Ovary (tissue), 3 donors: ENCODE measurements at regions not wholly inside any gene's neighbourhood (a gene's known extent, or its start where the extent isn't known, plus 50 kb on each side); places are given as distances from the start of the nearest gene placed in this dataset.

Experiments
- POLR2A ChIP-seq: fragments of 450-650 bp; IDR thresholded peaks from one replicate; pipeline ENCODE4 v1.6.1; 2017; ENCODE audit warnings: antibody characterized with exemption, mild to moderate bottlenecking, moderate library complexity
- TF ChIP-seq, protein P1 (sequence below), 3 donors: fragments of 450-650 bp in 2 of 3; fragments of 200-600 bp in 1 of 3; IDR thresholded peaks; one replicate each; pipeline versions ENCODE4 v1.5.1 to v1.8.0; 2016 to 2022; ENCODE audit warnings: antibody characterized with exemption in 3 of 3, mild to moderate bottlenecking in 1 of 3
- donor health status: DM: no; HTN: no; CAD: no.

DNA sequence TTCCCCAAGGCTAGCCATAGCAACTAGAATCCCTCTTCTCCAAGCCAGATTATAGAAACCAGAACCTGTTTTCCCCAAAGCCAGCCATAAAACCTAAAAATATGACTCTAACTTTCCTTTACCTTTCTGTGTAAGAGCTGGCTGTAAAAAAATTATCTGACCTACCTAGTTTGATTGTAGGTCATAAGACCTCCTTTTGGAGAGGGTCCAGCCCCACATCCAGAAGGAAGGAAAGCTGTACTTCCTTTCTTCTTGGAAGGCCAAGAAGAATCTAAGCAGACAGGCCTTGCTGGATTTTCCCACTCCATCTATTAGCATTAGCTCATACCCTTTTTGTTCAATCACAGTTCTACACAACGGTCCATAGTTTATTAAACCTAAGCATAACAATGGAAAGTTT lies 1006.3 kb downstream of the SORCS3 start:
- TF ChIP-seq, protein P1, sequence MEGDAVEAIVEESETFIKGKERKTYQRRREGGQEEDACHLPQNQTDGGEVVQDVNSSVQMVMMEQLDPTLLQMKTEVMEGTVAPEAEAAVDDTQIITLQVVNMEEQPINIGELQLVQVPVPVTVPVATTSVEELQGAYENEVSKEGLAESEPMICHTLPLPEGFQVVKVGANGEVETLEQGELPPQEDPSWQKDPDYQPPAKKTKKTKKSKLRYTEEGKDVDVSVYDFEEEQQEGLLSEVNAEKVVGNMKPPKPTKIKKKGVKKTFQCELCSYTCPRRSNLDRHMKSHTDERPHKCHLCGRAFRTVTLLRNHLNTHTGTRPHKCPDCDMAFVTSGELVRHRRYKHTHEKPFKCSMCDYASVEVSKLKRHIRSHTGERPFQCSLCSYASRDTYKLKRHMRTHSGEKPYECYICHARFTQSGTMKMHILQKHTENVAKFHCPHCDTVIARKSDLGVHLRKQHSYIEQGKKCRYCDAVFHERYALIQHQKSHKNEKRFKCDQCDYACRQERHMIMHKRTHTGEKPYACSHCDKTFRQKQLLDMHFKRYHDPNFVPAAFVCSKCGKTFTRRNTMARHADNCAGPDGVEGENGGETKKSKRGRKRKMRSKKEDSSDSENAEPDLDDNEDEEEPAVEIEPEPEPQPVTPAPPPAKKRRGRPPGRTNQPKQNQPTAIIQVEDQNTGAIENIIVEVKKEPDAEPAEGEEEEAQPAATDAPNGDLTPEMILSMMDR (IDR thresholded peaks at IDR 0.05) = no peak
- TF ChIP-seq POLR2A = no peak
